ENCODE measurements at regions not wholly inside any gene's neighbourhood (a gene's known extent, or its start where the extent isn't known, plus 50 kb on each side); places are given as distances from the start of the nearest gene placed in this dataset.

- ChIA-PET POLR2A (no interaction called here), CTCF (no interaction called here)
- H3K4me3 Mint-ChIP-seq, result no peak overlapping the region
- H3K27ac Mint-ChIP-seq, result no peak overlapping the region
- DNase-seq (no peak), ATAC-seq (ENCODE audit: low read depth) (no peak)
- no peak for TF ChIP-seq CTCF (IDR thresholded peaks at IDR 0.05)
- H3K27me3 Mint-ChIP-seq, result no peaks in the 10 kb centered on the region
- H3K9me3 Mint-ChIP-seq, result no peaks in the 10 kb centered on the region
- intact Hi-C loops (cut with micrococcal nuclease), result loop anchor here (10.0 kb wide), 1 partner anchor 1074 kb away; no protein-coding TSS in a partner anchor
- no peaks in the 10 kb centered on the region for H3K4me1 Mint-ChIP-seq
- H3K36me3 Mint-ChIP-seq (ENCODE audit: low read depth), result no peaks in the 10 kb centered on the region
Measured at GRCh38 chr12:90618586-90618985, 336.4 kb downstream of the CCER1 start.

- no peak for TF ChIP-seq CTCF (IDR thresholded peaks at IDR 0.05)
- ATAC-seq (ENCODE audit: low read depth) (no peak), DNase-seq (no peak)
- ChIA-PET POLR2A (no interaction called here), CTCF (no interaction called here)
- H3K4me1 Mint-ChIP-seq, result no peaks in the 10 kb centered on the region
- H3K27me3 Mint-ChIP-seq, result no peaks in the 10 kb centered on the region
- H3K9me3 Mint-ChIP-seq, result no peaks in the 10 kb centered on the region
- intact Hi-C loops (cut with micrococcal nuclease), result loop anchor here (10.0 kb wide), 1 partner anchor 1067 kb away; no protein-coding TSS in a partner anchor
- no peaks in the 10 kb centered on the region for H3K36me3 Mint-ChIP-seq (ENCODE audit: low read depth)
- H3K27ac Mint-ChIP-seq, result no peak overlapping the region
- H3K4me3 Mint-ChIP-seq, result no peak overlapping the region
Measured at GRCh38 chr12:90611891-90612290, 343.1 kb downstream of the CCER1 start.

GRCh38 chr12:90611048-90611447 lies 343.9 kb downstream of the CCER1 start:
- no peak for DNase-seq
- CTCF ChIA-PET, result no interaction called here
- no peak overlapping the region for H3K4me3 Mint-ChIP-seq
- H3K27me3 Mint-ChIP-seq, result no peaks in the 10 kb centered on the region
- H3K4me1 Mint-ChIP-seq, result no peaks in the 10 kb centered on the region
- TF ChIP-seq CTCF (IDR thresholded peaks at IDR 0.05), result no peak
- POLR2A ChIA-PET, result no interaction called here
- no peaks in the 10 kb centered on the region for H3K36me3 Mint-ChIP-seq (ENCODE audit: low read depth)
- no peak overlapping the region for H3K27ac Mint-ChIP-seq
- ATAC-seq (ENCODE audit: low read depth), result no peak
- no peaks in the 10 kb centered on the region for H3K9me3 Mint-ChIP-seq
- intact Hi-C loops (cut with micrococcal nuclease), result loop anchor here (10.0 kb wide), 1 partner anchor 1066 kb away; no protein-coding TSS in a partner anchor

GRCh38 chr12:90593596-90594295 lies 361.2 kb downstream of the CCER1 start:
- no peaks in the 10 kb centered on the region for H3K4me1 Mint-ChIP-seq
- H3K27ac Mint-ChIP-seq, result no peak overlapping the region
- POLR2A ChIA-PET, result no interaction called here
- no peaks in the 10 kb centered on the region for H3K27me3 Mint-ChIP-seq
- DNase-seq (no peak), ATAC-seq (ENCODE audit: low read depth) (no peak)
- H3K4me3 Mint-ChIP-seq, result no peak overlapping the region
- CTCF ChIA-PET, result no interaction called here
- H3K9me3 Mint-ChIP-seq, result no peaks in the 10 kb centered on the region
- intact Hi-C loops (cut with micrococcal nuclease), result no loop called here
- no peaks in the 10 kb centered on the region for H3K36me3 Mint-ChIP-seq (ENCODE audit: low read depth)
- TF ChIP-seq CTCF (IDR thresholded peaks at IDR 0.05), result no peak

GRCh38 chr12:90589956-90590355 lies 365.0 kb downstream of the CCER1 start:
- H3K27me3 Mint-ChIP-seq, result no peaks in the 10 kb centered on the region
- POLR2A ChIA-PET, result no interaction called here
- H3K4me1 Mint-ChIP-seq, result no peaks in the 10 kb centered on the region
- ATAC-seq (ENCODE audit: low read depth) (no peak), DNase-seq (no peak)
- peaks cover 4% of the 10 kb centered on the region for H3K9me3 Mint-ChIP-seq
- intact Hi-C loops (cut with micrococcal nuclease), result no loop called here
- TF ChIP-seq CTCF (IDR thresholded peaks at IDR 0.05), result no peak
- H3K4me3 Mint-ChIP-seq, result no peak overlapping the region
- CTCF ChIA-PET, result no interaction called here
- H3K36me3 Mint-ChIP-seq (ENCODE audit: low read depth), result no peaks in the 10 kb centered on the region
- no peak overlapping the region for H3K27ac Mint-ChIP-seq

All from activated B cell treated with CpG ODN at 0.5 μM for 24 hours (primary cell).